GM12864 (cell line): ENCODE measurements at regions not wholly inside any gene's neighbourhood (a gene's known extent, or its start where the extent isn't known, plus 50 kb on each side); places are given as distances from the start of the nearest gene placed in this dataset.

Experiments used
- DNase-seq: peaks from one replicate; pipeline ENCODE4 v3.0.0-alpha.2; 2011; ENCODE audit warnings: low read depth
- H3K4me3 ChIP-seq: 2 replicates; pipeline ENCODE4 v1.5.1; 2011; ENCODE audit warnings: mild to moderate bottlenecking, low read depth, low read length, control low read depth
- TF ChIP-seq, protein P1 (sequence below): IDR thresholded peaks from 2 replicates; pipeline ENCODE4 v1.5.1; 2011; ENCODE audit warnings: low read depth, mild to moderate bottlenecking, moderate library complexity, low read length, control low read depth, inconsistent platforms; ENCODE audit errors: missing control alignments

DNA sequence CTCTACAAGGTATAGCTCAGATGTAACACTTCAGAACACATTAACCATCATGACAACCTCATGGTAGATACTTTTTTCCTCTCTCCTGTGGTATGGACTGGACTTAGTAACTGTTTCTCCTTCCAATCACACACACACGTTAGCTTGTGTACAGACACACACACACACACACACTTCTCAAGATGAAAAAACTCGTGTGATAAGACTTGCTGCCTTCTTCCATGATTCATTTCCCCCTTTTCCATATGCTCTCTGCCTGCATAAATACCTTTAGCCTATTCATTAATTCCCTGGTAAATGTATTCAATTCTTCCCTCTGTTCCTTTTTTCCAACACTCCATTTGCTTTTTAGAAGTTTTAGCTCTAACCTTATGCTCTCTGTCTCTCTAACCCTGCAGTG, 118.9 kb upstream of the TANK start:
- TF ChIP-seq, protein P1, sequence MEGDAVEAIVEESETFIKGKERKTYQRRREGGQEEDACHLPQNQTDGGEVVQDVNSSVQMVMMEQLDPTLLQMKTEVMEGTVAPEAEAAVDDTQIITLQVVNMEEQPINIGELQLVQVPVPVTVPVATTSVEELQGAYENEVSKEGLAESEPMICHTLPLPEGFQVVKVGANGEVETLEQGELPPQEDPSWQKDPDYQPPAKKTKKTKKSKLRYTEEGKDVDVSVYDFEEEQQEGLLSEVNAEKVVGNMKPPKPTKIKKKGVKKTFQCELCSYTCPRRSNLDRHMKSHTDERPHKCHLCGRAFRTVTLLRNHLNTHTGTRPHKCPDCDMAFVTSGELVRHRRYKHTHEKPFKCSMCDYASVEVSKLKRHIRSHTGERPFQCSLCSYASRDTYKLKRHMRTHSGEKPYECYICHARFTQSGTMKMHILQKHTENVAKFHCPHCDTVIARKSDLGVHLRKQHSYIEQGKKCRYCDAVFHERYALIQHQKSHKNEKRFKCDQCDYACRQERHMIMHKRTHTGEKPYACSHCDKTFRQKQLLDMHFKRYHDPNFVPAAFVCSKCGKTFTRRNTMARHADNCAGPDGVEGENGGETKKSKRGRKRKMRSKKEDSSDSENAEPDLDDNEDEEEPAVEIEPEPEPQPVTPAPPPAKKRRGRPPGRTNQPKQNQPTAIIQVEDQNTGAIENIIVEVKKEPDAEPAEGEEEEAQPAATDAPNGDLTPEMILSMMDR, result no peak
- H3K4me3 ChIP-seq, result no peak overlapping the region
- DNase-seq, result no peak

DNA sequence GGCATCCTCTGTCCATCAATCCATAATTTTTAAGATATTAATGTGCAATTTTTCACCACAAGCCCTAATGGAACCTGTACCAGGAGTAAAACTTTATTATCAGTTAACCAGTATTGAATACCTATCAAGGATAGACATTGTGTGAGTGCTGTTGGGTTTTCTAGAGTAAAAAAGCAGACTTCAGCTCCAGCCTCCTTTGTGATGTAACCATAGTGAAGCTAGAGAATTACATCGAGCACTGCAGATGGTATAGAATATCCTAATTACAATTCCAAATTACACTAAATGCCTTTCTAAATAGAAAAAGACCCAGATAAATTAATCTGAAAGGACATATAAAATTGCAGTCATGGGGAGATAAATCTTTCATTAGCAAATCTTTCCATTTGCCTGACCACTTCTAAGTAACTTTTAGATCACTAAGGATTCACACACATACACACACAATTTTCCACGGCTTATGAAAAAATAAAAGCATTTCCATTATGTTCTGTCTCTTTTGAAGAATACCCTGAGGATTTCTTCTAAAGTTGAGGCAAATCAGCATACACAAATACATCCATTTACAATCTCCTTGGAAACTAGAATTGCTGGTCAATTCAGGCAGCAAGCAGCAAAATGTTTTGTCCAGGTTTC, 117.1 kb upstream of the TANK start:
- DNase-seq, result no peak
- H3K4me3 ChIP-seq, result no peak overlapping the region
- TF ChIP-seq, protein P1, result no peak

DNA sequence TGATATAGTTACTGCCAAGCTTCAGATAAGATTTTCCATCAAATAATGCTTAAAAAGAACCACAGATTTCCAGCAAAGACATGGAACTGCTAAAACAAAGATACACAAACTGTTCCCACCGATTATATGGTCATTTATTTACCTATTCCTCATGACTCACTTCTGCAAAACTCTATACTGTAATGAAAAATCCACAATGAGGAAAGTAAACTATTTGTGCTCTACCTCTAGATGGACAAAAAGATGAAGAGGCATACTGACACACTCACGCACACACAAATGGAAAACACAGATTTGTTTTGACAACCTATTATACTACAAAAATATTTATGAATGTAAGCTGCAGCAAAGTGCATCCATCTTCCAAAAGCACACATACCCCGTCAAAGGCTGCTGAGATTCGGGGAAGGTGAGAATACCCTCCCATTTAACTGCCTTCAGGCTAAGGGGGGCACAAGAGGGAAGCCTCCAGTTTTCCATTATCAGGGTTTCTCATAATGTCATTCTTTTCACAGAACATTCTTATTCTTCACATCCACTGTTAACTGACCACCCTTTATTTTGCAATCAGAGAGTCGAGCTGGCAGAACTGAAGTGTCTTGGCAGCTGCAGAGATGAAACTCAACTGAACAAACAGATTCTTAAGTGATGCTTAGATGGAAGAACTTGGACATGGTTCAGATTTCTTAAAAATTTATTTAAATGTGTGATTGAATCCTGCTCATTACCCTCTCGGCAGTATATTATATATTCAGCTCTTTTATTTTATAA, 115.9 kb upstream of the TANK start:
- no peak for DNase-seq
- TF ChIP-seq, protein P1, result no peak
- no peak overlapping the region for H3K4me3 ChIP-seq

DNA sequence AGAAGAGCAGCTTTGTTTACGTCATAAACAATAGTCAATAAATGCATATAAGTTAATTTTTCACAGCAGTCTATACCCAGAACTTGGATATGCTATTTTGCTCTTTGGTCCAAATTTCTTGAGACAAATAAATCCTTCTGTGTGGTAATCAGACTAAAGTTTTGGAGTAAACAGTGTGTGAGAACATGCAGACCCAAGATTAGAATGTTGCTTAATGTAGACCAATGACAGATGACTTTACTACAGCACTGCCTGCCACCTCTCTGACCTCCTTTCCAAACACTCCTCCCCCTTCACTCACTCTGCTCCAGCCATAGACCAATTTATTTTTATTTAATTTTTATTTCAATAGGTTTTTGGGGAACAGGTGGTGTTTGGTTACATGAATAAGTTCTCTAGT, 115.3 kb upstream of the TANK start:
- TF ChIP-seq, protein P1, result no peak
- no peak for DNase-seq
- H3K4me3 ChIP-seq, result no peak overlapping the region

DNA sequence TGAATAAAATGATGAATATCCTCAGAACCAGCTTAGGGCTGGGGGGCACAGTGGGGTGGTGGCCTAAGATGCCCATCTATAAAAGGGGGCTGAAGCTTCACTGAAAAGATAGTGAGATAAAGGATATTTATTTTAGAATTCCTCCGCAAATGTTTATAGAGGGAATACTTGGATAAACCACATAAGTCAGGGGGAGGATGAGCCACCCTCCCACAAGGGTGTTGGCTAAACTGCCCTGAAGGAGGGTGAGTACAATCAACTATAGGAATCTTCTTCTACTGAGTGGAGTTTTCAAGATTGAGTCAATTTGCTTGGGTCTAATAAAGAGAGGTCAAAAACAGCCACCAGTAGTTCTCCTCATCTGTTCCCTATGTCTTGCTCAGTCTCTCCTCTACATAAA, 114.5 kb upstream of the TANK start:
- TF ChIP-seq, protein P1, result no peak
- H3K4me3 ChIP-seq, result no peak overlapping the region
- no peak for DNase-seq

DNA sequence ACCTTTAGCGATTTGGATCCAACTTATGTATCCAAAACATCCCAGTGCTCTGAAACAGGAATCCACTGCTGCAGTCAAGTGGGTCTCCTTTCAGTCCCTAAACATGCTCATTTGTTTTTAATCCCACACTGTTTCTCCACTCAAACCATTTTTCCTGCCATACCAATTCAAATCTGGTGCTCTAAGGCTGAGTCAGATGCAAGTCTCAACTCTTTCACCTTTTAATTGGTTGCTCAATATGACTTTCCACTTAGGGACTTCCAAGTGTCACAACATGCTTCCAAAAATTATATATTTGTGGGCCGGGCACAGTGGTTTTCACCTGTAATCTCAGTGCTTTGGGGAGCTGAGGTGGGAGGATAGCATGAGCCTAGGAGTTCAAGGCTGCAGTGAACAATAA, 113.4 kb upstream of the TANK start:
- no peak for DNase-seq
- TF ChIP-seq, protein P1, result no peak
- no peak overlapping the region for H3K4me3 ChIP-seq

DNA sequence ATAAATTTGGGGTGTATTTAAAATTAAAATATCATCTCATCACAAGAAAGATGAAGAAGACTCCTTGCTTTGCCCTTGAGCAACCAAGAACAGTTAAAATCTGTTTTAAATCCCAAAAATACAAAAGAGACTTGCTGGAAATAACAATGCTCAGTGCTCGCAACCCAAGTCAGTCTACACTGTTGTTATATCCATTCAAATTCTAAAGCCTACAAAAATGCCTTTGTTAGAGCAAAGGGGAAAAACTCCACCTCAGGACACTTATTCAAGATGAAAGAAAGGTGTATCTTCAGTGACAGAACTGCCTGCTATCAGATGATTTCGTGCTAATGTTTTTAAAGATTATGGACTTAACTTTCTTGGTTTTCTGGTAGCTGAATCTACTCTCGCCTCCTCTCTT, 111.9 kb upstream of the TANK start:
- TF ChIP-seq, protein P1, result no peak
- no peak overlapping the region for H3K4me3 ChIP-seq
- DNase-seq, result no peak
